CD14-positive monocyte (primary cell): ENCODE measurements at regions not wholly inside any gene's neighbourhood (a gene's known extent, or its start where the extent isn't known, plus 50 kb on each side); places are given as distances from the start of the nearest gene placed in this dataset.

Experiments used
- DNase-seq, 3 donors: peaks; one replicate each; pipeline ENCODE4 v3.0.0-alpha.2; 2011 to 2022
- H2AFZ ChIP-seq: 2 replicates; pipeline ENCODE4 v1.6.0; 2012; ENCODE audit warnings: mild to moderate bottlenecking, low read depth, low read length, inconsistent platforms; ENCODE audit not compliant: insufficient read depth, poor library complexity, severe bottlenecking
- H3K27ac ChIP-seq, 2 donors: 1 replicate in 1 of 2; 2 replicates in 1 of 2; pipeline ENCODE4 v1.5.1; 2012 to 2013; ENCODE audit warnings: low read length in 2 of 2, control low read depth in 1 of 2, inconsistent platforms in 1 of 2, low read depth in 1 of 2, mild to moderate bottlenecking in 1 of 2
- H3K27me3 ChIP-seq, 2 donors: one replicate each; pipeline versions ENCODE4 v1.6.0 to v1.6.1; 2011 to 2013; ENCODE audit warnings: low read length in 2 of 2; ENCODE audit not compliant: control insufficient read depth in 2 of 2, insufficient read depth in 2 of 2
- H3K36me3 ChIP-seq, 2 donors: replicated peaks in 1 of 2; 1 replicate in 1 of 2; 2 replicates in 1 of 2; pipeline versions ENCODE4 v1.5.1 to v1.6.1; 2012 to 2013; ENCODE audit warnings: low read length in 2 of 2, control low read depth in 1 of 2, inconsistent platforms in 1 of 2, mild to moderate bottlenecking in 1 of 2; ENCODE audit not compliant: insufficient read depth in 2 of 2, control insufficient read depth in 1 of 2
- H3K4me1 ChIP-seq, 2 donors: 1 replicate in 1 of 2; 2 replicates in 1 of 2; pipeline versions ENCODE4 v1.5.1 to v1.6.1; 2012 to 2013; ENCODE audit warnings: low read length in 2 of 2, control low read depth in 1 of 2, inconsistent platforms in 1 of 2, mild to moderate bottlenecking in 1 of 2, moderate library complexity in 1 of 2; ENCODE audit not compliant: insufficient read depth in 2 of 2, control insufficient read depth in 1 of 2
- H3K4me2 ChIP-seq: replicated peaks from 2 replicates; pipeline ENCODE3; 2012; ENCODE audit warnings: low read length, moderate library complexity, mild to moderate bottlenecking; ENCODE audit not compliant: poor library complexity, severe bottlenecking; ENCODE audit errors: extremely low read depth
- H3K4me3 ChIP-seq, 3 experiments: fragments of 200-600 bp in 1 of 3; sonication (generic) in 1 of 3; replicated peaks in 1 of 3; 1 replicate in 2 of 3; 2 replicates in 1 of 3; pipeline ENCODE4 v1.5.1; 2011 to 2013; ENCODE audit warnings: low read length in 3 of 3, mild to moderate bottlenecking in 3 of 3, control low read depth in 2 of 3, low read depth in 2 of 3, inconsistent platforms in 1 of 3, moderate library complexity in 1 of 3
- H3K79me2 ChIP-seq: 2 replicates; pipeline ENCODE4 v1.6.0; 2012; ENCODE audit warnings: mild to moderate bottlenecking, control low read depth, inconsistent platforms, low read length, moderate library complexity; ENCODE audit not compliant: insufficient read depth
- H3K9ac ChIP-seq: 2 replicates; pipeline ENCODE4 v1.6.0; 2017; ENCODE audit warnings: low read length, mild to moderate bottlenecking; ENCODE audit not compliant: insufficient read depth, poor library complexity, severe bottlenecking
- H3K9me3 ChIP-seq, 2 donors: replicated peaks in 1 of 2; 1 replicate in 1 of 2; 2 replicates in 1 of 2; pipeline versions ENCODE4 v1.5.1 to v1.6.1; 2012 to 2013; ENCODE audit warnings: low read length in 2 of 2, control low read depth in 1 of 2; ENCODE audit not compliant: control insufficient read depth in 1 of 2, insufficient read depth in 1 of 2
- H4K20me1 ChIP-seq: 2 replicates; pipeline ENCODE4 v1.6.0; 2012; ENCODE audit warnings: mild to moderate bottlenecking, low read length, control low read depth, moderate library complexity; ENCODE audit not compliant: insufficient read depth
- H3K27ac Mint-ChIP-seq, 7 donors: one replicate each; pipeline ENCODE4 v1.8.0; 2020; ENCODE audit warnings: mild to moderate bottlenecking in 7 of 7, mixed read lengths in 7 of 7, moderate library complexity in 6 of 7, inconsistent platforms in 2 of 7
- H3K27me3 Mint-ChIP-seq, 3 donors: one replicate each; pipeline ENCODE4 v1.8.0; 2021 to 2022; ENCODE audit warnings: low read depth in 3 of 3, mild to moderate bottlenecking in 3 of 3, mixed read lengths in 3 of 3, moderate library complexity in 3 of 3, inconsistent platforms in 1 of 3
- H3K36me3 Mint-ChIP-seq, 2 donors: one replicate each; pipeline ENCODE4 v1.8.0; 2020; ENCODE audit warnings: mixed read lengths in 2 of 2, inconsistent platforms in 1 of 2, mild to moderate bottlenecking in 1 of 2
- H3K4me1 Mint-ChIP-seq: one replicate; pipeline ENCODE4 v1.8.0; 2020; ENCODE audit warnings: mild to moderate bottlenecking, mixed read lengths
- H3K4me3 Mint-ChIP-seq, 2 donors: one replicate each; pipeline ENCODE4 v1.8.0; 2020; ENCODE audit warnings: mild to moderate bottlenecking in 2 of 2, mixed read lengths in 2 of 2, moderate library complexity in 1 of 2
- H3K9me3 Mint-ChIP-seq, 7 donors: one replicate each; pipeline ENCODE4 v1.8.0; 2020 to 2022; ENCODE audit warnings: mixed read lengths in 7 of 7, mild to moderate bottlenecking in 6 of 7, moderate library complexity in 6 of 7, inconsistent platforms in 2 of 7
- CTCF ChIP-seq: fragments of 200-600 bp; IDR thresholded peaks from one replicate; pipeline ENCODE4 v1.8.0; 2022; ENCODE audit warnings: antibody characterized with exemption, mild to moderate bottlenecking
- WGBS: methylation state at CpG from one replicate; pipeline ENCODE4 v1.1.5; 2013; ENCODE audit warnings: missing lambda C conversion rate; ENCODE audit not compliant: insufficient coverage; 5-methylcytosine and 5-hydroxymethylcytosine counted together
- intact Hi-C, 2 donors: fragments of 100-400 bp; cut with micrococcal nuclease; formaldehyde crosslinking; loops; one replicate each; pipeline versions ENCODE4 v1.15.0 to v1.15.1; 2023

- intact Hi-C loops: no loop called here
- WGBS: 60% methylated on average over 2 of the region's 3 CpGs
These were observed 522.8 kb upstream of the RAB6C start for GRCh38 chr2:129456691-129457090.

GRCh38 chr2:129457277-129457818 is 522.1 kb upstream of the RAB6C start:
- no peak overlapping the region for H3K4me3 Mint-ChIP-seq
- Histone ChIP-seq H2AFZ (no peak overlapping the region), H3K27ac (no peak overlapping the region), H3K9me3 (no peaks in the 10 kb centered on the region), H3K79me2 (no peaks in the 10 kb centered on the region), H3K9ac (no peak overlapping the region), H3K4me3 (no peak overlapping the region), H3K27me3 (no peaks in the 10 kb centered on the region), H3K36me3 (no peaks in the 10 kb centered on the region), H3K4me1 (no peaks in the 10 kb centered on the region), H3K4me2 (no peak overlapping the region), H4K20me1 (no peaks in the 10 kb centered on the region)
- 79% methylated on average over 3 of the region's 5 CpGs for WGBS
- intact Hi-C loops: no loop called here
- DNase-seq: no peak
- H3K27ac Mint-ChIP-seq: no peak overlapping the region
- no peaks in the 10 kb centered on the region for H3K4me1 Mint-ChIP-seq
- H3K27me3 Mint-ChIP-seq: peaks cover 1 to 4% (median 2%) of the 10 kb centered on the region in 3 donors
- peaks cover 0 to 3% (median 1%) of the 10 kb centered on the region in 7 donors for H3K9me3 Mint-ChIP-seq
- H3K36me3 Mint-ChIP-seq: no peaks in the 10 kb centered on the region
- TF ChIP-seq CTCF: no peak

More at GRCh38 chr2:129456691-129457090, 522.8 kb upstream of the RAB6C start:
- peaks cover 1 to 7% (median 2%) of the 10 kb centered on the region in 3 donors for H3K27me3 Mint-ChIP-seq
- no peak overlapping the region for H3K27ac ChIP-seq
- H3K36me3 ChIP-seq: no peaks in the 10 kb centered on the region
- no peaks in the 10 kb centered on the region for H3K4me1 ChIP-seq
- no peak overlapping the region for H3K4me3 Mint-ChIP-seq
- no peak for DNase-seq
- no peak for TF ChIP-seq CTCF
- H3K4me1 Mint-ChIP-seq: no peaks in the 10 kb centered on the region
- no peak overlapping the region for H3K9ac ChIP-seq
- no peak overlapping the region for H3K4me2 ChIP-seq
- no peaks in the 10 kb centered on the region for H3K9me3 ChIP-seq
- H3K27ac Mint-ChIP-seq: no peak overlapping the region
- no peaks in the 10 kb centered on the region for H3K36me3 Mint-ChIP-seq
- H4K20me1 ChIP-seq: no peaks in the 10 kb centered on the region
- no peaks in the 10 kb centered on the region for H3K27me3 ChIP-seq
- no peaks in the 10 kb centered on the region for H3K79me2 ChIP-seq
- H3K9me3 Mint-ChIP-seq: peaks cover 0 to 3% (median 1%) of the 10 kb centered on the region in 7 donors
- H2AFZ ChIP-seq: no peak overlapping the region
- H3K4me3 ChIP-seq: no peak overlapping the region
